Fibroblast of villous mesenchyme (primary cell): ENCODE measurements at regions not wholly inside any gene's neighbourhood (a gene's known extent, or its start where the extent isn't known, plus 50 kb on each side); places are given as distances from the start of the nearest gene placed in this dataset.

ENCODE experiments used
- DNase-seq: peaks from one replicate; pipeline ENCODE4 v3.0.0-alpha.2; 2010; ENCODE audit warnings: low read depth
- H3K4me3 ChIP-seq: 2 replicates; pipeline ENCODE4 v1.5.1; 2011; ENCODE audit warnings: low read depth, mild to moderate bottlenecking, low read length
- TF ChIP-seq, protein P1 (sequence below): IDR thresholded peaks from 2 replicates; pipeline ENCODE4 v1.5.1; 2012; ENCODE audit warnings: low read depth, mild to moderate bottlenecking, low read length; ENCODE audit not compliant: insufficient read depth

DNA sequence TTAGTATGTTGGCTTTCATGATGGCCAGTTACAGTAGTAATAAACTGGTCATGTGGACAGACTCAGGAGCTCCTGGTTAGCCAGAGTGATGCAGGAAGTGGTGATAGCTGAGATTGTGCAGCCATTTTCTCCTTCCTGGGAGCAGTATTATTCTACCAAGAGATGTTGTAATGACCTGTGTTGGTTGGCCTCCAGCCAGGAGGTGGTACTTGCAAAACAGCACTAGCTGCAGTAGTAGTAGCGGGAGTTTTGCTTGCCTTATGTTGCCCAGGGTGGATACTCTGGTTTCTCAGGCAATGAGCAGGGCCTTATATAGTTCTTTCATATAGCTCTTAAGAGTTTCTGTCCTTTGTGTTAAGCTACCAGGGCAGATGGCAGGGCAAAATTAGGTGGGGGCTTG is 998.8 kb downstream of the GLUD2 start:
- TF ChIP-seq, protein P1, sequence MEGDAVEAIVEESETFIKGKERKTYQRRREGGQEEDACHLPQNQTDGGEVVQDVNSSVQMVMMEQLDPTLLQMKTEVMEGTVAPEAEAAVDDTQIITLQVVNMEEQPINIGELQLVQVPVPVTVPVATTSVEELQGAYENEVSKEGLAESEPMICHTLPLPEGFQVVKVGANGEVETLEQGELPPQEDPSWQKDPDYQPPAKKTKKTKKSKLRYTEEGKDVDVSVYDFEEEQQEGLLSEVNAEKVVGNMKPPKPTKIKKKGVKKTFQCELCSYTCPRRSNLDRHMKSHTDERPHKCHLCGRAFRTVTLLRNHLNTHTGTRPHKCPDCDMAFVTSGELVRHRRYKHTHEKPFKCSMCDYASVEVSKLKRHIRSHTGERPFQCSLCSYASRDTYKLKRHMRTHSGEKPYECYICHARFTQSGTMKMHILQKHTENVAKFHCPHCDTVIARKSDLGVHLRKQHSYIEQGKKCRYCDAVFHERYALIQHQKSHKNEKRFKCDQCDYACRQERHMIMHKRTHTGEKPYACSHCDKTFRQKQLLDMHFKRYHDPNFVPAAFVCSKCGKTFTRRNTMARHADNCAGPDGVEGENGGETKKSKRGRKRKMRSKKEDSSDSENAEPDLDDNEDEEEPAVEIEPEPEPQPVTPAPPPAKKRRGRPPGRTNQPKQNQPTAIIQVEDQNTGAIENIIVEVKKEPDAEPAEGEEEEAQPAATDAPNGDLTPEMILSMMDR = no peak
- no peak overlapping the region for H3K4me3 ChIP-seq
- DNase-seq = peak; percentile 4

DNA sequence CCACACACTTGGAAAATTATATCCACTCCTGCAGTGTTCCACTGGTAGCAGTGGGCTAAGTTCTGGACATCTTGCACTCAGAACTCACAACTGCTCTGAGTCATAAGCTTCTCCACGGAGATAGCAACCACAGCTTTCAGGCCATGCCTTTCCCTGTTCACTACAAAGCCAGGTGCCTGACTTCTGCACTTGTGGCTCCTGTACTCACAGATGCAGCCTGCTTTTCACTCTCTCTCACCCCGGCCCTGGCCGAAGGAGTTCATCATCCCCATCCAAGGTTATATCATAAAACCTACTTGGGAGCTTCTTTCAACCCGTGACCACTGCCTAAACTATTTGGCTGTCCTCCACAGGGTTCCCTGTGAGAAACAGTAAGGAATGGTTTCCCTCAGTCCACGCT is 999.4 kb downstream of the GLUD2 start:
- DNase-seq = peak; percentile 7
- TF ChIP-seq, protein P1 = no peak
- no peak overlapping the region for H3K4me3 ChIP-seq

DNA sequence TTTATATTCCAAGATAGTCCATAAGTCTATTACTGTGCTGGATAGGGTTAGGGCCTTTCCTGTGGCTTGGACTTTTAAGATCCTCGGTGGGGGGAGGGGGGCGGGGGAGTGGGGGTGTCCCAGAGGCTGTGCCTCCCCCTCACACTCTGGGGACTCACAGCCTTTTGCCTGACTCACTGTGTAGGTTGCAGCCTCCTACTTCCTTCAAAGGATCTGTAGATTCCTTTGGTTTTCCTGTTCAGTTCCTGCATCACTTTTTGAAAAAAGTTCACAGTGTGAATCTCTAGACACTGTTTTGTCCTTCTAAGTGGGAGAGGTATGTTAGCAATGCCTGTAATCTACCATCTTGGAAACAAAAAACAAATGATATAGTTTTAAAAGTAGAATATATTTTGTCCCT is 999.9 kb downstream of the GLUD2 start:
- TF ChIP-seq, protein P1 = no peak
- peak; percentile 7 for DNase-seq
- no peak overlapping the region for H3K4me3 ChIP-seq

DNA sequence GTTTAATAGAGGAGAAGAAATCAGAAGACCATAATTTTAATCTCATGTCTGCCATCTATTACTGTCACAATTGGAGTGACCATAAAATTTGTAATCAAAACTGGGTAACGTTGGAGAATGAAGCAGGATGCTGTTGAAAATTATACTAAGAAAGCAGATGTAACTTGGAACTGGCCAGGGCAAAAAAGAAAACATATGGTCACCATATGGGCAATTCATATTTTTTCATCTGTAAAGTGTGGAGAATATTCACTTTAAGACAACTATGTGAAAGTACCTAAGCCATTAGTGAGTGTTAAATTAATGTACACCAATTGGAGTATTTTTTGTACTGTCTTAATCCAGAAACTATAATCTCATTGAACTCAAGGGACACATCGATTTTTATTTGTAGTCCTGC is 1008.0 kb downstream of the GLUD2 start:
- no peak overlapping the region for H3K4me3 ChIP-seq
- TF ChIP-seq, protein P1 = no peak
- no peak for DNase-seq

DNA sequence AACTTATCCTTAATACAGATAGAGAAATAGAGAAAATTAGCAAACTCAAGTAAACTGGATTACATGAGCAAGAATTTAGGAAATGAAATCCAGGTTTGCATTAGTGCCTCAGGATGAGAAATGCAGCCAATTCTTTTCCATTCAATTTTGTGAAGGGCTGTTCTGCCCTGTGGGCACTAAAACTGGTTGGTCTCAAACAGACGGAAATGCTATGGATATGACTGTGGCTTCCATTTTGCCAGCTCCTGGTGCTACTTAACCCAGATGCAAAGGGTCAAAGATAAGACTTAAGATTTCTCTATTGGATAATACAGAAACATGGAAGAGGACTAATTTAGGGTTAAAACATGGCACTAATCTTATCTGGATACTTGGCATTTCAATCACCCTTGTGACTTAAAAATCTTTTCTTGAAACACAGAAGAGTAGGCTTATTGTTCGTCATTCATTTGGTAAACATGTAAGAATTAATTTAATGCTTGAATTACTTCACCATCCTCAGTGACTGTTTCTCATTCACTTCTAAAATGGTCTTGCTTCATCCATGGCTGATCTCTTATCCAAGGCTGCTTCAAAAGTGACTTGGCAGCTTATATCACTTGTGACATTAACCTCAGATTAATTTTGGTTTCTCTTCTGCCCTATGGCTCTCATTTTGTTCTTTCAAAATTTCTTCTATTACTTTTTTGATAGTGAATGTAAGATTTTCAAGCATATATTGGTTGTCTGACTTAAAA is 1008.7 kb downstream of the GLUD2 start:
- H3K4me3 ChIP-seq = no peak overlapping the region
- DNase-seq = no peak
- TF ChIP-seq, protein P1 = no peak

DNA sequence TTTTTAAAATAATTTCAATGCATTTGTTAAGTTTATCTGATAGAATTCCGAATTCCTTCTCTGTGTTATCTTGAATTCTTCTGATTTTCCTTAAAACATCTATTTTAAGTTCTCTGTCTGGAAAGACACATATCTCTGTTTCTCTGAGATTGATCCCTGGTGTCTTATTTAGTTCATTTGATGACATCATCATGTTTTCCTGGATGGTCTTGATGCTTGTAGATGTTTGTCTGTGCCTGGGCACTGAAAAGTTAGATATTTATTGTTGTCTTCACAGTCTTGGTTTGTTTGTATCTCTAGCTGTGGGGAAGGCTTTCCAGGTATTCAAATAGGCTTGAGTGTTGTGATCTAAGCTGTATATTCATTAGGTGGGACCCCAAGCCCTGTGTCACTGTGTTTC is 1028.8 kb downstream of the GLUD2 start:
- TF ChIP-seq, protein P1 = no peak
- no peak for DNase-seq

DNA sequence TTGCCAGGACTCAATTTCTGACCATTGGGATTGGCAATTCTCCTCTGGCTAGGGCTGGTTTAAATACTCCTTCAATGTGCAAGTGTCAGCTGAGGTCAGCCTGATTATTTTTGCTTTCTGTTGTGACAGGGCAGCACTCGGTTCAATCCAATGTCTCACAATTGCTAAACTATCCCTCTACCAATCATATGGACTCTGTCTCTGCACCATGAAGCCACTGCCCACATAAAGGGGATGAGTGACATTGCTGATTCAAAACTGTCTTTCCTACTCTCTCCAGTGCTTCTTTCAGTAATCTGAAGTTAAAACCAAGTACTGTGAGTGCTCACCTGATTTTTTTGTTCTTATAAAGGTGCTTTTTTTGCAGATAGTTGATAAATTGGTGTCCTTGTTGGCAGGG is 1030.7 kb downstream of the GLUD2 start:
- no peak overlapping the region for H3K4me3 ChIP-seq
- TF ChIP-seq, protein P1 = no peak
- no peak for DNase-seq

More for the DNA sequence above, 1028.8 kb downstream of the GLUD2 start:
- no peak overlapping the region for H3K4me3 ChIP-seq
